ENCODE measurements at regions not wholly inside any gene's neighbourhood (a gene's known extent, or its start where the extent isn't known, plus 50 kb on each side); places are given as distances from the start of the nearest gene placed in this dataset.
"Not testable (repeated sequence)": the region's sequence is repeated elsewhere in the genome, so short reads cannot be mapped to it uniquely, and the experiment has no call there.

- DNase-seq = no peak
These were observed 828.8 kb downstream of the TMTC2 start for GRCh38 chr12:83515306-83516026.

GRCh38 chr12:83514372-83514771 lies 827.7 kb downstream of the TMTC2 start:
- no peak for DNase-seq

GRCh38 chr12:83506841-83507240 lies 820.1 kb downstream of the TMTC2 start:
- no peak for DNase-seq

- no peak for DNase-seq
These were observed 818.9 kb downstream of the TMTC2 start for GRCh38 chr12:83505586-83505985.

- not testable (repeated sequence) for DNase-seq
These were observed 813.2 kb downstream of the TMTC2 start for GRCh38 chr12:83499894-83500293.

GRCh38 chr12:83477696-83478095 lies 791.0 kb downstream of the TMTC2 start:
- no peak for DNase-seq

- no peak for DNase-seq
These were observed 790.3 kb downstream of the TMTC2 start for GRCh38 chr12:83476695-83477690.

GRCh38 chr12:83476006-83476405 lies 789.3 kb downstream of the TMTC2 start:
- DNase-seq = no peak

- DNase-seq = no peak
These were observed 787.7 kb downstream of the TMTC2 start for GRCh38 chr12:83474369-83474768.

GRCh38 chr12:83473408-83474095 lies 786.8 kb downstream of the TMTC2 start:
- DNase-seq = no peak

GRCh38 chr12:83472772-83473171 lies 786.1 kb downstream of the TMTC2 start:
- DNase-seq = no peak

GRCh38 chr12:83472350-83472749 lies 785.6 kb downstream of the TMTC2 start:
- no peak for DNase-seq

GRCh38 chr12:83471341-83471740 lies 784.6 kb downstream of the TMTC2 start:
- DNase-seq = no peak

- no peak for DNase-seq
These were observed 784.0 kb downstream of the TMTC2 start for GRCh38 chr12:83470749-83471148.

GRCh38 chr12:83468988-83469908 lies 782.5 kb downstream of the TMTC2 start:
- no peak for DNase-seq

GRCh38 chr12:83465632-83466031 lies 778.9 kb downstream of the TMTC2 start:
- no peak for DNase-seq

GRCh38 chr12:83462419-83462818 lies 775.7 kb downstream of the TMTC2 start:
- DNase-seq = no peak

GRCh38 chr12:83461336-83461935 lies 774.7 kb downstream of the TMTC2 start:
- DNase-seq = no peak

- DNase-seq = no peak
These were observed 764.5 kb downstream of the TMTC2 start for GRCh38 chr12:83451189-83451588.

GRCh38 chr12:83434600-83434999 lies 747.9 kb downstream of the TMTC2 start:
- no peak for DNase-seq

- DNase-seq = no peak
These were observed 745.5 kb downstream of the TMTC2 start for GRCh38 chr12:83432176-83432719.
